Astrocyte (in vitro differentiated cells and primary cell): ENCODE measurements at regions not wholly inside any gene's neighbourhood (a gene's known extent, or its start where the extent isn't known, plus 50 kb on each side); places are given as distances from the start of the nearest gene placed in this dataset.

Experiments used
- DNase-seq: peaks from one replicate; pipeline ENCODE4 v3.0.0-alpha.2; 2010; ENCODE audit warnings: low read depth
- FAIRE-seq: peaks from 2 replicates; lab custom pipeline; 2011; peaks lifted over from hg19 to GRCh38; lab: Jason Lieb, UNC
- H2AFZ ChIP-seq: 2 replicates; pipeline ENCODE4 v1.6.0; 2012; ENCODE audit warnings: low read depth, low read length, inconsistent platforms
- H3K27ac ChIP-seq: 2 replicates; pipeline ENCODE4 v1.5.1; 2011; ENCODE audit warnings: low read depth, low read length, inconsistent platforms
- H3K27me3 ChIP-seq: 2 replicates; pipeline ENCODE4 v1.6.0; 2011; ENCODE audit warnings: low read length, inconsistent platforms; ENCODE audit not compliant: insufficient read depth
- H3K36me3 ChIP-seq: 2 replicates; pipeline ENCODE4 v1.5.1; 2011; ENCODE audit warnings: low read length, inconsistent platforms; ENCODE audit not compliant: insufficient read depth
- H3K4me1 ChIP-seq: 2 replicates; pipeline ENCODE4 v1.5.1; 2011; ENCODE audit warnings: low read length, inconsistent platforms; ENCODE audit not compliant: insufficient read depth
- H3K4me2 ChIP-seq: 2 replicates; pipeline ENCODE4 v1.6.0; 2012; ENCODE audit warnings: low read length, inconsistent platforms
- H3K4me3 ChIP-seq: 2 replicates; pipeline ENCODE4 v1.5.1; 2011; ENCODE audit warnings: low read depth, mild to moderate bottlenecking, low read length, inconsistent platforms; ENCODE audit not compliant: insufficient read depth
- H3K79me2 ChIP-seq: 2 replicates; pipeline ENCODE4 v1.6.0; 2012; ENCODE audit warnings: mild to moderate bottlenecking, low read length, inconsistent platforms; ENCODE audit not compliant: insufficient read depth
- H3K9ac ChIP-seq: 2 replicates; pipeline ENCODE4 v1.6.0; 2012; ENCODE audit warnings: mild to moderate bottlenecking, low read length, inconsistent platforms
- H3K9me3 ChIP-seq: 2 replicates; pipeline ENCODE4 v1.5.1; 2012; ENCODE audit warnings: low read depth, mild to moderate bottlenecking, low read length, inconsistent platforms; ENCODE audit not compliant: insufficient read depth
- H4K20me1 ChIP-seq: 2 replicates; pipeline ENCODE4 v1.6.0; 2012; ENCODE audit warnings: low read length, inconsistent platforms; ENCODE audit not compliant: insufficient read depth
- H3K27ac Mint-ChIP-seq: one replicate; pipeline ENCODE4 v1.8.0; 2021; ENCODE audit warnings: mild to moderate bottlenecking, mixed read lengths; ENCODE audit not compliant: unreplicated experiment
- H3K27me3 Mint-ChIP-seq: one replicate; pipeline ENCODE4 v1.8.0; 2021; ENCODE audit warnings: low read depth, mixed read lengths; ENCODE audit not compliant: unreplicated experiment
- H3K36me3 Mint-ChIP-seq: one replicate; pipeline ENCODE4 v1.8.0; 2021; ENCODE audit warnings: low read depth, mixed read lengths; ENCODE audit not compliant: unreplicated experiment
- H3K4me1 Mint-ChIP-seq: one replicate; pipeline ENCODE4 v1.8.0; 2021; ENCODE audit warnings: low read depth, mixed read lengths; ENCODE audit not compliant: unreplicated experiment
- H3K4me3 Mint-ChIP-seq: one replicate; pipeline ENCODE4 v1.8.0; 2021; ENCODE audit warnings: mild to moderate bottlenecking, moderate library complexity, mixed read lengths; ENCODE audit not compliant: unreplicated experiment
- H3K9me3 Mint-ChIP-seq: one replicate; pipeline ENCODE4 v1.8.0; 2021; ENCODE audit warnings: mild to moderate bottlenecking, mixed read lengths; ENCODE audit not compliant: unreplicated experiment
- CTCF ChIP-seq: IDR thresholded peaks from 2 replicates; pipeline ENCODE4 v1.5.1; 2011; ENCODE audit warnings: low read depth, mild to moderate bottlenecking, inconsistent platforms, low read length, moderate library complexity; ENCODE audit not compliant: insufficient read depth
- EZH2 ChIP-seq: IDR thresholded peaks from 2 replicates; pipeline ENCODE4 v1.6.1; 2012; ENCODE audit warnings: mild to moderate bottlenecking, low read length, inconsistent platforms; ENCODE audit not compliant: insufficient read depth

GRCh38 chr17:64774888-64775540 lies 112.9 kb upstream of the SMURF2 start:
- Mint-ChIP-seq H3K27ac (no peak overlapping the region), H3K4me3 (no peak overlapping the region), H3K27me3 (peaks cover 12% of the 10 kb centered on the region), H3K9me3 (no peaks in the 10 kb centered on the region), H3K36me3 (peaks cover 2% of the 10 kb centered on the region), H3K4me1 (peaks cover 12% of the 10 kb centered on the region)
- Histone ChIP-seq H3K27me3 (peaks cover 20% of the 10 kb centered on the region), H3K36me3 (no peaks in the 10 kb centered on the region), H3K4me1 (peaks cover 21% of the 10 kb centered on the region), H3K9me3 (no peaks in the 10 kb centered on the region), H4K20me1 (peaks cover 14% of the 10 kb centered on the region), H3K4me3 (no peak overlapping the region), H3K4me2 (no peak overlapping the region), H3K27ac (no peak overlapping the region), H3K79me2 (no peaks in the 10 kb centered on the region), H3K9ac (no peak overlapping the region), H2AFZ (no peak overlapping the region)
- FAIRE-seq = no peak
- TF ChIP-seq CTCF (no peak), EZH2 (no peak)
- DNase-seq = no peak

GRCh38 chr17:64773836-64774761 lies 112.0 kb upstream of the SMURF2 start:
- Histone ChIP-seq H3K4me2 (peak overlapping the region; percentile 52), H3K27ac (no peak overlapping the region), H3K4me3 (no peak overlapping the region), H3K9me3 (no peaks in the 10 kb centered on the region), H3K36me3 (no peaks in the 10 kb centered on the region), H4K20me1 (peaks cover 14% of the 10 kb centered on the region), H3K9ac (no peak overlapping the region), H3K27me3 (peaks cover 14% of the 10 kb centered on the region), H2AFZ (no peak overlapping the region), H3K79me2 (no peaks in the 10 kb centered on the region), H3K4me1 (peaks cover 18% of the 10 kb centered on the region)
- Mint-ChIP-seq H3K4me1 (peaks cover 10% of the 10 kb centered on the region), H3K9me3 (no peaks in the 10 kb centered on the region), H3K27me3 (peaks cover 6% of the 10 kb centered on the region), H3K27ac (no peak overlapping the region), H3K4me3 (peak overlapping the region; percentile 27), H3K36me3 (peaks cover 2% of the 10 kb centered on the region)
- DNase-seq (peak; percentile 41), FAIRE-seq (no peak)
- TF ChIP-seq EZH2 (no peak), CTCF (peak; percentile 42)
